ENCODE measurements at regions not wholly inside any gene's neighbourhood (a gene's known extent, or its start where the extent isn't known, plus 50 kb on each side); places are given as distances from the start of the nearest gene placed in this dataset.
A peak's percentile ranks its signal among the peaks of the same experiment; 100 is the strongest.

GRCh38 chr2:34949316-34949715 is 1350.2 kb upstream of the FAM98A start:
- Histone ChIP-seq H3K4me3 (no peak overlapping the region), H3K36me3 (replicated peaks in 1 of 2; ENCODE audit: insufficient read depth in 1 of 2, low read depth in 2 of 2) (no peaks in the 10 kb centered on the region), H3K27ac (no peak overlapping the region), H3K9me3 (no peaks in the 10 kb centered on the region), H3K27me3 (no peaks in the 10 kb centered on the region), H3K4me1 (no peaks in the 10 kb centered on the region)
- ATAC-seq (no peak), DNase-seq (no peak)
- intact Hi-C loops (cut with DNase I): no loop called here
- 65 to 80% methylated on average over 1 of the region's 1 CpG for WGBS, 2 donors
- TF ChIP-seq POLR2A (IDR thresholded peaks at IDR 0.05): no peak
- TF ChIP-seq CTCF (IDR thresholded peaks at IDR 0.05): no peak

- Histone ChIP-seq H3K27me3 (no peaks in the 10 kb centered on the region), H3K9me3 (no peaks in the 10 kb centered on the region), H3K36me3 (replicated peaks in 1 of 2; ENCODE audit: insufficient read depth in 1 of 2, low read depth in 2 of 2) (no peaks in the 10 kb centered on the region), H3K27ac (no peak overlapping the region), H3K4me1 (no peaks in the 10 kb centered on the region), H3K4me3 (no peak overlapping the region)
- no peak for ATAC-seq
- WGBS, 2 donors: 85 to 88% methylated on average over 7 of the region's 7 CpGs
- peak in 2 of 4 donors; percentile 4 to 10 for DNase-seq
- intact Hi-C loops (cut with DNase I): no loop called here
- no peak for TF ChIP-seq POLR2A (IDR thresholded peaks at IDR 0.05)
Measured at GRCh38 chr2:34936089-34936488, 1337.0 kb upstream of the FAM98A start.

DNA sequence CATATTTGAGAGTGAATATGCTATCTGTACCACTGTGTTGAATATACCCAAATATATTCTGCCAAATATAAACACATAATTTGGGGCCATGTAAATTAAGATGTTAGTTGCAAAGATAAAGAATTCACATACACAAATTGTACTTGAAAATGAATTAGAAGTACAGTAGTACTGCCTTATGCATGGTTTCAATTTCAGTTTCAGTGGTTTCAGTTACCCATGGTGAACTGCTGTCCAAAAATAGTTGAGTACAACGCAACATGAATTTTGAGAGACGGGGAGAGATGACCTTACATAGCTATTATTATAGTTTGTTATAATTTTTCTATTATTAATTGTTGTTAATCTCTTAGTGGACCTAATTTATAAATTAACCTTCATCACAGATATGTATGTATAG is 1313.0 kb upstream of the FAM98A start:
- TF ChIP-seq POLR2A (IDR thresholded peaks at IDR 0.05) (no peak), CTCF (IDR thresholded peaks at IDR 0.05) (no peak)
- intact Hi-C loops (cut with DNase I): no loop called here

DNA sequence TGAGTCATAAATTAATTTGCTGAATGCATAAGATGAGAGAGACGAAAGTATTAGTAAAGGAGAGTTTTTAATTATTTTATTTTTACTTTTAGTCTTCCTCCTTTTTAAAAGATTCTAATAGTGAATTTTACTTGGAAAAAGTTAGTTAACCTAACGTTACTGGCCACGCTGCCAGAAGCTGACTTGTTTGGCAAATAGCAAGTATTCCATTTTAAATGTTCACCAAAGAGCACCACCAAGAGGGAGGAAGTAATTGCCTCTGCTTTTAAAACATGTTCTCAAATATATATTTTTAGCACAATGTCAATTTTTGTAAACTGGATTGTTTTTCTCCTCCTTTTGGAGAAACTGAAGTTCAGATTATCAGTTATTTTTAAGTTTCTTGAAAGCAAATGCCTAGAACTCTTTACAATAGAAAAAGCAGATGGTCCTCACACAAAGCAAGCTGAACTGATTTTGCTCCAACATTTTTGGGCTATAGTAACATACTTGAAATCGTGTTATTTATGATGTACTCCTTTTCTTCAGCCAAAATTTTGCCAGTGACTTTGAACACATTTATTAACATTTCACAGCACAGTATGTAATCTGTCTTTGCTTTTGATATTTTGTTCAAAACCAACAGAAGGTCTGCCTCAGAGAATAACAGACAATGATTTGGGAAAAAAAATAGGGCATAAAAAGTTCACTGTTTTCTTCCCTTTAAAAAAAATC is 1311.0 kb upstream of the FAM98A start:
- ATAC-seq (no peak), DNase-seq (no peak)
- intact Hi-C loops (cut with DNase I): no loop called here
- Histone ChIP-seq H3K36me3 (replicated peaks in 1 of 2; ENCODE audit: insufficient read depth in 1 of 2, low read depth in 2 of 2) (no peaks in the 10 kb centered on the region), H3K27me3 (no peaks in the 10 kb centered on the region), H3K27ac (no peak overlapping the region), H3K9me3 (no peaks in the 10 kb centered on the region), H3K4me1 (no peaks in the 10 kb centered on the region), H3K4me3 (no peak overlapping the region)
- TF ChIP-seq CTCF (IDR thresholded peaks at IDR 0.05): peak in 2 of 7 experiments; percentile 9
- TF ChIP-seq POLR2A (IDR thresholded peaks at IDR 0.05): no peak
- 27 to 40% methylated on average over 4 of the region's 4 CpGs for WGBS, 2 donors

More for the DNA sequence above, 1313.0 kb upstream of the FAM98A start:
- DNase-seq (no peak), ATAC-seq (no peak)
- Histone ChIP-seq H3K27ac (no peak overlapping the region), H3K4me1 (no peaks in the 10 kb centered on the region), H3K27me3 (no peaks in the 10 kb centered on the region), H3K36me3 (replicated peaks in 1 of 2; ENCODE audit: insufficient read depth in 1 of 2, low read depth in 2 of 2) (no peaks in the 10 kb centered on the region), H3K9me3 (no peaks in the 10 kb centered on the region), H3K4me3 (no peak overlapping the region)
- 81 to 93% methylated on average over 2 of the region's 2 CpGs for WGBS, 2 donors

DNA sequence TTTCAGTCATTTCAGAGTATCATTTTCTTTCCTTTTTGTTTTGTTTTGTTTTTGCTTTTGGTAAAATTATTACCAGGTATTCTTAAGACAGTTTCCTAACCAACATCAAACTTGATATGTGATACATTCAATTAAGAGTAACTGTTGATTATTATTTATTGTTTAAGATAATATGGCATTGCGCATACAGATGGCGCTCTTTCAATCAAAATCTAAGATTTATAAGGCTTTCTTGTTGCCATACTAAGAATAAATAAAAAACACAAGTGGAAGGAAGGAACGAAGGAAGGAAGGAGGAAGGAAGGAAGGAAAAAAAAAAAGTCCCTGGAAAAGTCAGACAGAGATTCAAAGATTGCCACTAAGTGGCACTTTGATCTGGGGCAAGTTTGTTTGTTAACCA is 1308.7 kb upstream of the FAM98A start:
- DNase-seq: no peak
- no peak overlapping the region for H3K27ac ChIP-seq
- no peak for ATAC-seq
- 83 to 85% methylated on average over 3 of the region's 3 CpGs for WGBS, 2 donors
- intact Hi-C loops (cut with DNase I): no loop called here
- no peaks in the 10 kb centered on the region for H3K9me3 ChIP-seq
- H3K4me3 ChIP-seq: no peak overlapping the region
- H3K4me1 ChIP-seq: no peaks in the 10 kb centered on the region
- TF ChIP-seq CTCF (IDR thresholded peaks at IDR 0.05) (no peak), POLR2A (IDR thresholded peaks at IDR 0.05) (no peak)
- H3K27me3 ChIP-seq: no peaks in the 10 kb centered on the region
- H3K36me3 ChIP-seq (replicated peaks in 1 of 2; ENCODE audit: insufficient read depth in 1 of 2, low read depth in 2 of 2): no peaks in the 10 kb centered on the region
